Right lobe of liver (tissue), 6 donors: ENCODE measurements at regions not wholly inside any gene's neighbourhood (a gene's known extent, or its start where the extent isn't known, plus 50 kb on each side); places are given as distances from the start of the nearest gene placed in this dataset.

Source experiments
- ATAC-seq, 4 donors: fragments of 200-7000 bp; cut with Tn5 transposase; one replicate each; pipeline ENCODE4 v1.9.1; 2020; ENCODE audit warnings: mild to moderate bottlenecking in 4 of 4, moderate library complexity in 4 of 4
- DNase-seq, 3 donors: peaks; one replicate each; pipeline ENCODE4 v3.0.0-alpha.2; 2020
- H3K27ac ChIP-seq, 3 donors: fragments of 200-600 bp; one replicate each; pipeline ENCODE4 v1.8.0; 2022
- H3K27me3 ChIP-seq, 2 donors: fragments of 200-600 bp; one replicate each; pipeline ENCODE4 v1.8.0; 2022
- H3K36me3 ChIP-seq, 4 donors: fragments of 200-600 bp; sonication (generic) in 1 of 4; one replicate each; pipeline versions ENCODE4 v1.5.1 to v1.8.0; 2017 to 2022; ENCODE audit warnings: control low read depth in 1 of 4
- H3K4me1 ChIP-seq, 4 donors: fragments of 200-600 bp; sonication (generic) in 1 of 4; one replicate each; pipeline versions ENCODE4 v1.5.1 to v1.8.0; 2017 to 2022; ENCODE audit warnings: control low read depth in 1 of 4
- H3K4me3 ChIP-seq, 3 donors: fragments of 200-600 bp; one replicate each; pipeline ENCODE4 v1.8.0; 2022
- H3K9me3 ChIP-seq, 4 donors: fragments of 200-600 bp; sonication (generic) in 1 of 4; one replicate each; pipeline versions ENCODE4 v1.5.1 to v1.8.0; 2017 to 2022; ENCODE audit warnings: control low read depth in 1 of 4
- CTCF ChIP-seq, 4 donors: fragments of 200-600 bp in 3 of 4; fragments of 450-650 bp in 1 of 4; IDR thresholded peaks; one replicate each; pipeline versions ENCODE4 v1.5.1 to v1.8.0; 2016 to 2022; ENCODE audit warnings: antibody characterized with exemption in 4 of 4, mild to moderate bottlenecking in 2 of 4
- POLR2A ChIP-seq: fragments of 450-650 bp; IDR thresholded peaks from one replicate; pipeline ENCODE4 v1.6.1; 2017; ENCODE audit warnings: antibody characterized with exemption, mild to moderate bottlenecking
- WGBS: methylation state at CpG from one replicate; pipeline ENCODE4 v1.1.6; 2018; ENCODE audit warnings: low coverage, low lambda C conversion rate; ENCODE audit not compliant: insufficient coverage; ENCODE audit errors: missing lambda C conversion rate; 5-methylcytosine and 5-hydroxymethylcytosine counted together
- intact Hi-C, 2 donors: fragments of 100-400 bp; cut with DNase I; formaldehyde crosslinking; loops; one replicate each; pipeline versions ENCODE4 v1.11.2 to v1.14.1; 2022
- donor health status: DM: no; HTN: yes; CAD: no.
- donor health status: DM: no; HTN: no; CAD: no.
- donor health status: DM: no; HTN: no; CAD: no.
- donor health status: DM: no; HTN: yes; CAD: no.
- donor health status: DM: no; HTN: yes; CAD: no.

DNA sequence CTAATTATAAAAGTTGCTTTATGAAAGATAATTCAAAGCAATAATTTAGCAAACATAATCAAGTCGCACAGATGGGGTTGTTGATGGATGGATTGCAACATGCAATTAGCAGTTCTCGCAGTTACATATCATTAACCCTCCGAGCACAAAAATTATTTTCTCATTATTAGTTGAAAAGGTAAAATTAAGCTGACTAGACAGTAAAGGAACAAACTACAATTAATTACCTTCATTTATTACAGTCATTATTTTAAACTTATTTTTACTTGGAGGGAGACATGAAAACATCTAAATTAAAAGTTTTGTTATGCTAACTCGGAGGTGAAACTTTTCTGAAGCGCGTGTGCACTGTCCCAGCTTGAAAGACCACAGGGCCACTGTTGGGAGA, 146.9 kb downstream of the PHETA1 start:
- intact Hi-C loops, result no loop called here
- no peak for TF ChIP-seq POLR2A
- TF ChIP-seq CTCF (IDR thresholded peaks at IDR 0.05), result no peak
- no peaks in the 10 kb centered on the region for H3K4me1 ChIP-seq

GRCh38 chr12:111221062-111222026, 147.6 kb downstream of the PHETA1 start:
- TF ChIP-seq POLR2A, result no peak
- no peak for TF ChIP-seq CTCF (IDR thresholded peaks at IDR 0.05)
- Histone ChIP-seq H3K4me3 (no peak overlapping the region), H3K4me1 (no peaks in the 10 kb centered on the region), H3K9me3 (no peaks in the 10 kb centered on the region), H3K36me3 (peaks cover 0 to 15% (median 0%) of the 10 kb centered on the region in 4 donors), H3K27me3 (no peaks in the 10 kb centered on the region), H3K27ac (no peak overlapping the region)
- no peak for ATAC-seq
- no peak for DNase-seq
- 71% methylated on average over 13 of the region's 14 CpGs for WGBS
- intact Hi-C loops, result no loop called here

More for the DNA sequence above, 146.9 kb downstream of the PHETA1 start:
- no peak for DNase-seq
- Histone ChIP-seq H3K9me3 (no peaks in the 10 kb centered on the region), H3K36me3 (peaks cover 0 to 15% (median 0%) of the 10 kb centered on the region in 4 donors), H3K4me3 (no peak overlapping the region), H3K27ac (no peak overlapping the region), H3K27me3 (no peaks in the 10 kb centered on the region)
- no peak for ATAC-seq
- 74% methylated on average over 6 of the region's 6 CpGs for WGBS

GRCh38 chr12:111220363-111220762, 148.5 kb downstream of the PHETA1 start:
- Histone ChIP-seq H3K36me3 (peaks cover 0 to 15% (median 0%) of the 10 kb centered on the region in 4 donors), H3K4me3 (no peak overlapping the region), H3K27me3 (no peaks in the 10 kb centered on the region), H3K27ac (no peak overlapping the region), H3K9me3 (no peaks in the 10 kb centered on the region), H3K4me1 (no peaks in the 10 kb centered on the region)
- DNase-seq, result no peak
- 100% methylated on average over 1 of the region's 1 CpG for WGBS
- TF ChIP-seq POLR2A (no peak), CTCF (IDR thresholded peaks at IDR 0.05) (no peak)
- intact Hi-C loops, result no loop called here
- no peak for ATAC-seq

GRCh38 chr12:111219440-111219839, 149.5 kb downstream of the PHETA1 start:
- Histone ChIP-seq H3K4me1 (no peaks in the 10 kb centered on the region), H3K36me3 (peaks cover 0 to 15% (median 0%) of the 10 kb centered on the region in 4 donors), H3K4me3 (no peak overlapping the region), H3K27me3 (no peaks in the 10 kb centered on the region), H3K9me3 (no peaks in the 10 kb centered on the region), H3K27ac (no peak overlapping the region)
- 95% methylated on average over 2 of the region's 2 CpGs for WGBS
- no peak for TF ChIP-seq POLR2A
- no peak for TF ChIP-seq CTCF (IDR thresholded peaks at IDR 0.05)
- no peak for DNase-seq
- intact Hi-C loops, result no loop called here
- ATAC-seq, result no peak
